Type B pancreatic cell (in vitro differentiated cells): ENCODE measurements at regions not wholly inside any gene's neighbourhood (a gene's known extent, or its start where the extent isn't known, plus 50 kb on each side); places are given as distances from the start of the nearest gene placed in this dataset.

ENCODE experiments used
- DNase-seq: peaks from one replicate; pipeline ENCODE4 v3.0.0; 2021; ENCODE audit warnings: mixed read lengths; ENCODE audit not compliant: unreplicated experiment; ENCODE audit errors: extremely low spot score
- H3K27ac Mint-ChIP-seq: 2 replicates; pipeline ENCODE4 v1.8.0; 2021; ENCODE audit warnings: mild to moderate bottlenecking, mixed read lengths
- H3K27me3 Mint-ChIP-seq: 2 replicates; pipeline ENCODE4 v1.8.0; 2021; ENCODE audit warnings: mixed read lengths
- H3K36me3 Mint-ChIP-seq: 2 replicates; pipeline ENCODE4 v1.8.0; 2021; ENCODE audit warnings: mixed read lengths
- H3K4me1 Mint-ChIP-seq: one replicate; pipeline ENCODE4 v1.8.0; 2021; ENCODE audit warnings: mixed read lengths; ENCODE audit not compliant: unreplicated experiment
- H3K4me3 Mint-ChIP-seq: 2 replicates; pipeline ENCODE4 v1.8.0; 2021; ENCODE audit warnings: mild to moderate bottlenecking, mixed read lengths
- H3K9me3 Mint-ChIP-seq: 2 replicates; pipeline ENCODE4 v1.8.0; 2021; ENCODE audit warnings: mixed read lengths
- TF ChIP-seq, protein P1 (sequence below): fragments of 200-600 bp; sonication (generic); conservative IDR thresholded peaks from 2 replicates; pipeline ENCODE4 v1.5.0; 2021; ENCODE audit warnings: antibody characterized with exemption, mild to moderate bottlenecking

DNA sequence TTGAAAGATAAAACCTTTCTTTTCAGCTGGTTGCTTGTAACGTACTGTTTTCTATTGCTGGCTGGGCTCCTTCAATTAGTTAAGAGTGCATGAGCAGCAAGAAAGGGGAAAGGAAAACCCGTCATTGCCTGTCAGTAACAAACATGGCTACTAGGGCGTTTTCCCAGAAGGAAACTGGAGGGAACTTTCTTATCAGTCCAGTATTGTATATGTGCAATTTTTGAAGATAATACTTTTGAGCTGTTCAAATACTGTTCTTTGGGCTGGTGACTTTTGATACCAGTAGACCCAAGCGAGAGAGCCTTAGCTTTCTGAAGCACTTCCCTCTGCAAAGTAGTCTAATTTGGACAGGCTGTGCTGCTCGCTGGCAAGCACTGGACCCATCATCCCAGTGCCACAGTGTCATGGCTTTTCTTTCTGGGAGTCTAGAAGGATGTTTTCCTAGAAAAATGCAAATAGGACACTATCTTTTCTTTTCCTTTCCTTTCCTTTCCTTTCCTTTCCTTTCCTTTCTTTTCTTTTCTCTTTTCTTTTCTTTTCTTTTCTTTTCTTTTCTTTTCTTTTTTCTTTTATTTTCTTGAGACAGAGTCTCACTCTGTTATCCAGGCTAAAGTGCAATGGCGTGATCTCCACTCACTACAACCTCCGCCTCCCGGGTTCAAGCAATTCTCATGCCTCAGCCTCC is 149.9 kb upstream of the SMIM23 start:
- Mint-ChIP-seq H3K9me3 (no peaks in the 10 kb centered on the region), H3K27ac (no peak overlapping the region), H3K4me1 (peaks cover 20% of the 10 kb centered on the region), H3K4me3 (no peak overlapping the region), H3K36me3 (no peaks in the 10 kb centered on the region), H3K27me3 (peaks cover 12% of the 10 kb centered on the region)
- TF ChIP-seq, protein P1, sequence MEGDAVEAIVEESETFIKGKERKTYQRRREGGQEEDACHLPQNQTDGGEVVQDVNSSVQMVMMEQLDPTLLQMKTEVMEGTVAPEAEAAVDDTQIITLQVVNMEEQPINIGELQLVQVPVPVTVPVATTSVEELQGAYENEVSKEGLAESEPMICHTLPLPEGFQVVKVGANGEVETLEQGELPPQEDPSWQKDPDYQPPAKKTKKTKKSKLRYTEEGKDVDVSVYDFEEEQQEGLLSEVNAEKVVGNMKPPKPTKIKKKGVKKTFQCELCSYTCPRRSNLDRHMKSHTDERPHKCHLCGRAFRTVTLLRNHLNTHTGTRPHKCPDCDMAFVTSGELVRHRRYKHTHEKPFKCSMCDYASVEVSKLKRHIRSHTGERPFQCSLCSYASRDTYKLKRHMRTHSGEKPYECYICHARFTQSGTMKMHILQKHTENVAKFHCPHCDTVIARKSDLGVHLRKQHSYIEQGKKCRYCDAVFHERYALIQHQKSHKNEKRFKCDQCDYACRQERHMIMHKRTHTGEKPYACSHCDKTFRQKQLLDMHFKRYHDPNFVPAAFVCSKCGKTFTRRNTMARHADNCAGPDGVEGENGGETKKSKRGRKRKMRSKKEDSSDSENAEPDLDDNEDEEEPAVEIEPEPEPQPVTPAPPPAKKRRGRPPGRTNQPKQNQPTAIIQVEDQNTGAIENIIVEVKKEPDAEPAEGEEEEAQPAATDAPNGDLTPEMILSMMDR, result no peak
- DNase-seq, result no peak

DNA sequence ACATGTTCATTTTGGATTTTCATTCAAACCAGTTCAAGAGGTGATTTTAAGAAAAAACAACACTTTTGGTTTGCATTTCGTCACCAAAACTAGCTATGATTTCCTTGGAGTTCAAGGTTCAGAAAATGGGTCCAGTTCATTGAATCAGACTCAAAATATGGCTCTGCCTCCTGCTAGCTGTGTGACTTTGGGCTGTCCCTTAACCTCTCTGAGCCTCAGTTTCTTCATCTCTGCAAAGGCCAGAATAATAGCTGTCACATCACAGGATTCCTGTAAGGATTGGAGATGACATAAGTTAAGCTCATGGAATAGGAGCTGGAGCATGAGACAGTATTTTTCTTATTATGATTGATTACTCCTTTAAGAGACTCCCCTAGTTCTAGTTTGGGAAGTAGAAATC is 147.8 kb upstream of the SMIM23 start:
- H3K27ac Mint-ChIP-seq, result no peak overlapping the region
- no peak overlapping the region for H3K4me3 Mint-ChIP-seq
- TF ChIP-seq, protein P1, result no peak
- DNase-seq, result no peak
- H3K4me1 Mint-ChIP-seq, result peaks cover 22% of the 10 kb centered on the region
- H3K9me3 Mint-ChIP-seq, result no peaks in the 10 kb centered on the region
- H3K36me3 Mint-ChIP-seq, result no peaks in the 10 kb centered on the region
- peaks cover 4% of the 10 kb centered on the region for H3K27me3 Mint-ChIP-seq

DNA sequence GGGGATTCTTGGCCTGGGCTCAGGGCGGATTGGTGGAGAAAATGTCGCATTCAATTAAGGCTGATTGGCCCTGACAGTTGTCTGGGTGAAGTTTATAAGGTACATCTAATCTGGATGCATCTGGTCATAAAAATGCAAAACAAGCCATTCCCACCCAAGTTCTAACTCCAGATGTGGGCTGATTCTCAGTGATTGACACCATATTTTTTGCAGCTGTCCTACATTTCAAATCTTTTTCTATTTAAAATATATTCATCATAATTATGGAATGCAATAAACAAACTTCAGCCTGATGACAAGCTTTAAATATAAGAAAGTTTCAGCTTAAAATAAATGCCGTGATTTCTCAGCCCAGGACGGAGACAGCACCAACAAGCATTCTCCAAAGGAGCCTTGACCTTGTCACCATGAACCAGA is 146.4 kb upstream of the SMIM23 start:
- DNase-seq, result no peak
- Mint-ChIP-seq H3K27me3 (peaks cover 15% of the 10 kb centered on the region), H3K27ac (no peak overlapping the region), H3K4me1 (peaks cover 34% of the 10 kb centered on the region), H3K9me3 (no peaks in the 10 kb centered on the region), H3K36me3 (no peaks in the 10 kb centered on the region), H3K4me3 (no peak overlapping the region)
- TF ChIP-seq, protein P1, result no peak

DNA sequence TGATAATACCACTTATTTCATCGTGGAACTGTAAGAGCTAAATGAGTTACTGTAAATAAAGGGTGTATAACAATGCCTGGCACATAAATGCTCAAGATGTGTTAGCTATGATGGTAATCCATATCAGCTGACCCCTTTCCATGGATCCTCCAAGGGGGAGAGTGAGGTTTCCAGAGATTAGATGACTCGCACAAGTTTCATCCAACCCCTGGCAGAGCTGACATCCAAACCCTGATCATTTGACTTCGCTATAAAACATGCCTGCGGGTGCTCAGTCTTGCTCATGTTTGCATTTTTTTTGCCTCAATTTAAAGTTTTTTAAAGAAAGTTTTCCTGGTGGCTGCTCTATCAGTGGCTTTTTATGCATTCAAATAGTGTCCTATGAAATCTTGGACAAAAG is 145.7 kb upstream of the SMIM23 start:
- TF ChIP-seq, protein P1, result no peak
- no peaks in the 10 kb centered on the region for H3K36me3 Mint-ChIP-seq
- no peaks in the 10 kb centered on the region for H3K9me3 Mint-ChIP-seq
- peaks cover 36% of the 10 kb centered on the region for H3K4me1 Mint-ChIP-seq
- no peak for DNase-seq
- no peak overlapping the region for H3K27ac Mint-ChIP-seq
- peaks cover 16% of the 10 kb centered on the region for H3K27me3 Mint-ChIP-seq
- no peak overlapping the region for H3K4me3 Mint-ChIP-seq

DNA sequence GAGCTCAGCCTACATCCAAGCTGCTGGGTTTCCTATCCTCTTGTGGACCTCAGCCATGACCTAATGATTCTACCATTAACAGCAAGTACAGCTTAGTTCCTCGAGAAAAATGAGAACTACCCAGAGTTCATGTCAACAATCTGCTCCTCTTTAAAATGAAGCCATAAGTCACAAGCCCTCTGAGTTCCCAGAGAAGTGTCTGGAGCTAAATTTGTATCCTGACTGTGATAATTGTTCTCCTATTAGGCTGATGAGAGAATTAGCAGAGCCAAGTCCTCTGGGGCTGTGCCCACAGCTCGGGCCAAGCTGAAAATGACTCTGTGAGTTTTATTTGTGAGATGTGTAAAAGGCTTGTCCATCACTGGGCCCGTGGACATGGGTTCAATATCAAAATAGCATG is 145.1 kb upstream of the SMIM23 start:
- DNase-seq, result no peak
- no peak overlapping the region for H3K4me3 Mint-ChIP-seq

More for the DNA sequence above, 145.1 kb upstream of the SMIM23 start:
- peaks cover 33% of the 10 kb centered on the region for H3K4me1 Mint-ChIP-seq
- no peak overlapping the region for H3K27ac Mint-ChIP-seq
- TF ChIP-seq, protein P1, result no peak
- H3K27me3 Mint-ChIP-seq, result peaks cover 20% of the 10 kb centered on the region
- H3K36me3 Mint-ChIP-seq, result no peaks in the 10 kb centered on the region
- H3K9me3 Mint-ChIP-seq, result no peaks in the 10 kb centered on the region
